GM04504 (cell line): ENCODE measurements at regions not wholly inside any gene's neighbourhood (a gene's known extent, or its start where the extent isn't known, plus 50 kb on each side); places are given as distances from the start of the nearest gene placed in this dataset.
"Not testable (repeated sequence)": the region's sequence is repeated elsewhere in the genome, so short reads cannot be mapped to it uniquely, and the experiment has no call there.

ENCODE experiments used
- DNase-seq: peaks from one replicate; pipeline ENCODE4 v3.0.0-alpha.2; 2012; ENCODE audit warnings: low read depth

GRCh38 chr4:79850626-79851025 is 222.4 kb downstream of the ANTXR2 start:
- DNase-seq, result no peak

GRCh38 chr4:79848329-79848728 is 224.7 kb downstream of the ANTXR2 start:
- no peak for DNase-seq

GRCh38 chr4:79847411-79847810 is 225.6 kb downstream of the ANTXR2 start:
- DNase-seq, result no peak

- DNase-seq, result no peak
Measured at GRCh38 chr4:79842162-79842561, 230.9 kb downstream of the ANTXR2 start.

- DNase-seq, result no peak
Measured at GRCh38 chr4:79833857-79834256, 239.2 kb downstream of the ANTXR2 start.

GRCh38 chr4:79831701-79832514 is 241.1 kb downstream of the ANTXR2 start:
- no peak for DNase-seq

- DNase-seq, result no peak
Measured at GRCh38 chr4:79831119-79831528, 241.9 kb downstream of the ANTXR2 start.

- DNase-seq, result no peak
Measured at GRCh38 chr4:79827283-79827682, 245.7 kb downstream of the ANTXR2 start.

GRCh38 chr4:79823148-79823763 is 249.8 kb downstream of the ANTXR2 start:
- DNase-seq, result peak; percentile 9

- DNase-seq, result no peak
Measured at GRCh38 chr4:79820427-79820826, 252.6 kb downstream of the ANTXR2 start.

- DNase-seq, result not testable (repeated sequence)
Measured at GRCh38 chr4:79807933-79808332, 265.1 kb downstream of the ANTXR2 start.

GRCh38 chr4:79798047-79798446 is 275.0 kb downstream of the ANTXR2 start:
- DNase-seq, result no peak

- DNase-seq, result no peak
Measured at GRCh38 chr4:79796948-79797347, 276.1 kb downstream of the ANTXR2 start.

- DNase-seq, result no peak
Measured at GRCh38 chr4:79788884-79789283, 284.1 kb downstream of the ANTXR2 start.

- no peak for DNase-seq
Measured at GRCh38 chr4:79780129-79780528, 292.9 kb downstream of the ANTXR2 start.

GRCh38 chr4:79772510-79772909 is 300.5 kb downstream of the ANTXR2 start:
- no peak for DNase-seq

- no peak for DNase-seq
Measured at GRCh38 chr4:79764120-79764519, 308.9 kb downstream of the ANTXR2 start.

GRCh38 chr4:79763486-79764075 is 309.4 kb downstream of the ANTXR2 start:
- DNase-seq, result no peak

GRCh38 chr4:79759793-79760192 is 313.2 kb downstream of the ANTXR2 start:
- no peak for DNase-seq

GRCh38 chr4:79757600-79757999 is 315.4 kb downstream of the ANTXR2 start:
- DNase-seq, result no peak

GRCh38 chr4:79756140-79756895 is 316.7 kb downstream of the ANTXR2 start:
- DNase-seq, result no peak

GRCh38 chr4:79748835-79749234 is 324.2 kb downstream of the ANTXR2 start:
- no peak for DNase-seq

GRCh38 chr4:79747252-79747651 is 325.8 kb downstream of the ANTXR2 start:
- DNase-seq, result no peak
